Thoracic aorta (tissue), 2 donors: ENCODE measurements at regions not wholly inside any gene's neighbourhood (a gene's known extent, or its start where the extent isn't known, plus 50 kb on each side); places are given as distances from the start of the nearest gene placed in this dataset.

Experiments
- ATAC-seq: fragments of 150-250 bp; one replicate; pipeline ENCODE4 v1.8.0; 2017; ENCODE audit warnings: low read depth; ENCODE audit not compliant: insufficient number of reproducible peaks, low FRiP score
- DNase-seq: peaks from one replicate; pipeline ENCODE4 v3.0.0-alpha.2; 2020; ENCODE audit warnings: low spot score
- H3K27ac ChIP-seq, 2 donors: fragments of 200-600 bp; sonication (generic); 1 replicate in 1 of 2; 2 replicates in 1 of 2; pipeline ENCODE4 v1.5.1; 2016; ENCODE audit warnings: mild to moderate bottlenecking in 2 of 2, moderate library complexity in 2 of 2
- H3K27me3 ChIP-seq: fragments of 200-600 bp; sonication (generic); replicated peaks from 2 replicates; pipeline ENCODE4 v1.6.0; 2016; ENCODE audit warnings: mild to moderate bottlenecking; ENCODE audit not compliant: insufficient read depth
- H3K36me3 ChIP-seq: fragments of 200-600 bp; sonication (generic); one replicate; pipeline ENCODE4 v1.5.1; 2016
- H3K4me1 ChIP-seq, 2 donors: fragments of 200-600 bp; sonication (generic); 1 replicate in 1 of 2; 2 replicates in 1 of 2; pipeline versions ENCODE4 v1.5.1 to v1.6.0; 2016; ENCODE audit warnings: low read depth in 2 of 2, mild to moderate bottlenecking in 1 of 2; ENCODE audit not compliant: control insufficient read depth in 1 of 2
- H3K4me3 ChIP-seq: fragments of 200-600 bp; sonication (generic); 2 replicates; pipeline ENCODE4 v1.5.1; 2016; ENCODE audit warnings: mild to moderate bottlenecking
- H3K9me3 ChIP-seq: fragments of 200-600 bp; sonication (generic); 2 replicates; pipeline ENCODE4 v1.5.1; 2016
- TF ChIP-seq, protein P1 (sequence below): fragments of 200-600 bp; sonication (generic); IDR thresholded peaks from one replicate; pipeline ENCODE4 v1.5.1; 2019; ENCODE audit warnings: antibody characterized with exemption

- TF ChIP-seq, protein P1, sequence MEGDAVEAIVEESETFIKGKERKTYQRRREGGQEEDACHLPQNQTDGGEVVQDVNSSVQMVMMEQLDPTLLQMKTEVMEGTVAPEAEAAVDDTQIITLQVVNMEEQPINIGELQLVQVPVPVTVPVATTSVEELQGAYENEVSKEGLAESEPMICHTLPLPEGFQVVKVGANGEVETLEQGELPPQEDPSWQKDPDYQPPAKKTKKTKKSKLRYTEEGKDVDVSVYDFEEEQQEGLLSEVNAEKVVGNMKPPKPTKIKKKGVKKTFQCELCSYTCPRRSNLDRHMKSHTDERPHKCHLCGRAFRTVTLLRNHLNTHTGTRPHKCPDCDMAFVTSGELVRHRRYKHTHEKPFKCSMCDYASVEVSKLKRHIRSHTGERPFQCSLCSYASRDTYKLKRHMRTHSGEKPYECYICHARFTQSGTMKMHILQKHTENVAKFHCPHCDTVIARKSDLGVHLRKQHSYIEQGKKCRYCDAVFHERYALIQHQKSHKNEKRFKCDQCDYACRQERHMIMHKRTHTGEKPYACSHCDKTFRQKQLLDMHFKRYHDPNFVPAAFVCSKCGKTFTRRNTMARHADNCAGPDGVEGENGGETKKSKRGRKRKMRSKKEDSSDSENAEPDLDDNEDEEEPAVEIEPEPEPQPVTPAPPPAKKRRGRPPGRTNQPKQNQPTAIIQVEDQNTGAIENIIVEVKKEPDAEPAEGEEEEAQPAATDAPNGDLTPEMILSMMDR, result no peak
- Histone ChIP-seq H3K27me3 (no peaks in the 10 kb centered on the region), H3K4me3 (no peak overlapping the region), H3K9me3 (no peaks in the 10 kb centered on the region), H3K27ac (no peak overlapping the region), H3K4me1 (no peaks in the 10 kb centered on the region), H3K36me3 (no peaks in the 10 kb centered on the region)
- ATAC-seq (no peak), DNase-seq (no peak)
Measured at GRCh38 chr18:26635466-26635865, 87.1 kb upstream of the KCTD1 start.

DNA sequence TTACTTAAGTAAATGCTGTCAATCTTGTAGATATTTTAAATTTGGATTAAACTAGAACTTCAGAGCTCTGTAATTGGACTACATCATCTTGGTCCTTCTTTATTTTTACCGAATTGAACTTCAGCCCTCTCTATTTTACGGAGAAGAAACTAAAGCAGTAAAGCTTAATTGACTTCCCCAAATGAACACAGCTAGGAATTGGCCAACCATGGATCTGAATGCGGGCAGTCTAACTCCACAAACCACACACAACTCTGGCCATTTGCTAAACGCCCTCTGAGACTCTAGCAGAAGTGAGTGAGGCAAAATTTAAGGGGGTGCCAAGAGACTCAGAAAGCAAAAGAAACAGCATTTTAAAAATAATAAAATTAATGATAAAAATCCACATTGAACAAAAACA, 86.3 kb upstream of the KCTD1 start:
- ATAC-seq (no peak), DNase-seq (no peak)
- TF ChIP-seq, protein P1, result no peak
- H3K27me3 ChIP-seq, result no peaks in the 10 kb centered on the region
- H3K4me3 ChIP-seq, result no peak overlapping the region
- no peaks in the 10 kb centered on the region for H3K36me3 ChIP-seq
- no peaks in the 10 kb centered on the region for H3K4me1 ChIP-seq
- H3K9me3 ChIP-seq, result no peaks in the 10 kb centered on the region
- no peak overlapping the region for H3K27ac ChIP-seq

GRCh38 chr18:26631135-26631534, 82.8 kb upstream of the KCTD1 start:
- Histone ChIP-seq H3K4me3 (no peak overlapping the region), H3K9me3 (no peaks in the 10 kb centered on the region), H3K27me3 (no peaks in the 10 kb centered on the region), H3K27ac (no peak overlapping the region), H3K4me1 (no peaks in the 10 kb centered on the region), H3K36me3 (no peaks in the 10 kb centered on the region)
- ATAC-seq (no peak), DNase-seq (no peak)
- TF ChIP-seq, protein P1, result no peak

GRCh38 chr18:26630596-26630995, 82.2 kb upstream of the KCTD1 start:
- no peak overlapping the region for H3K27ac ChIP-seq
- TF ChIP-seq, protein P1, result no peak
- no peaks in the 10 kb centered on the region for H3K27me3 ChIP-seq
- H3K36me3 ChIP-seq, result no peaks in the 10 kb centered on the region
- DNase-seq (no peak), ATAC-seq (no peak)
- no peaks in the 10 kb centered on the region for H3K9me3 ChIP-seq
- H3K4me3 ChIP-seq, result no peak overlapping the region
- no peaks in the 10 kb centered on the region for H3K4me1 ChIP-seq

- Histone ChIP-seq H3K36me3 (no peaks in the 10 kb centered on the region), H3K27ac (no peak overlapping the region), H3K4me1 (no peaks in the 10 kb centered on the region), H3K9me3 (no peaks in the 10 kb centered on the region), H3K4me3 (no peak overlapping the region), H3K27me3 (no peaks in the 10 kb centered on the region)
- DNase-seq (no peak), ATAC-seq (no peak)
- TF ChIP-seq, protein P1, result no peak
Measured at GRCh38 chr18:26628017-26628416, 79.7 kb upstream of the KCTD1 start.
